Vagina (tissue), 2 donors: ENCODE measurements at regions not wholly inside any gene's neighbourhood (a gene's known extent, or its start where the extent isn't known, plus 50 kb on each side); places are given as distances from the start of the nearest gene placed in this dataset.
A peak's percentile ranks its signal among the peaks of the same experiment; 100 is the strongest.
"Not testable (repeated sequence)": the region's sequence is repeated elsewhere in the genome, so short reads cannot be mapped to it uniquely, and the experiment has no call there.

Experiments used
- DNase-seq, 2 donors: peaks; one replicate each; pipeline ENCODE4 v3.0.0-alpha.2; 2017; ENCODE audit errors: extremely low spot score in 2 of 2
- H3K27ac ChIP-seq: fragments of 200-600 bp; sonication (generic); one replicate; pipeline ENCODE4 v1.5.1; 2019
- H3K27me3 ChIP-seq: fragments of 200-600 bp; sonication (generic); one replicate; pipeline ENCODE4 v1.5.1; 2019
- H3K36me3 ChIP-seq, 2 donors: fragments of 200-600 bp; sonication (generic); one replicate each; pipeline ENCODE4 v1.5.1; 2017 to 2019
- H3K4me1 ChIP-seq: fragments of 200-600 bp; sonication (generic); one replicate; pipeline ENCODE4 v1.5.1; 2019
- H3K4me3 ChIP-seq, 2 donors: fragments of 200-600 bp; sonication (generic); 1 replicate in 1 of 2; 2 replicates in 1 of 2; pipeline ENCODE4 v1.5.1; 2016 to 2019
- H3K9me3 ChIP-seq: fragments of 200-600 bp; sonication (generic); one replicate; pipeline ENCODE4 v1.5.1; 2019
- POLR2A ChIP-seq, 2 donors: fragments of 450-650 bp; IDR thresholded peaks; one replicate each; pipeline ENCODE4 v1.6.1; 2017; ENCODE audit warnings: antibody characterized with exemption in 2 of 2, mild to moderate bottlenecking in 2 of 2, moderate library complexity in 2 of 2
- POLR2AphosphoS5 ChIP-seq, 2 donors: sonication (generic); formaldehyde crosslinking; IDR thresholded peaks; one replicate each; pipeline ENCODE4 v1.9.0; 2017; ENCODE audit warnings: antibody characterized with exemption in 2 of 2, mild to moderate bottlenecking in 2 of 2, low read depth in 1 of 2; ENCODE audit not compliant: insufficient read depth in 1 of 2
- intact Hi-C: fragments of 100-400 bp; cut with DNase I; formaldehyde crosslinking; loops from one replicate; pipeline ENCODE4 v1.15.1; 2023
- TF ChIP-seq, protein P1 (sequence below), 3 experiments: fragments of 450-650 bp in 2 of 3; fragments of 200-600 bp in 1 of 3; sonication (generic) in 1 of 3; IDR thresholded peaks; one replicate each; pipeline ENCODE4 v1.5.1; 2017 to 2019; ENCODE audit warnings: antibody characterized with exemption in 3 of 3, mild to moderate bottlenecking in 2 of 3, moderate library complexity in 2 of 3

DNA sequence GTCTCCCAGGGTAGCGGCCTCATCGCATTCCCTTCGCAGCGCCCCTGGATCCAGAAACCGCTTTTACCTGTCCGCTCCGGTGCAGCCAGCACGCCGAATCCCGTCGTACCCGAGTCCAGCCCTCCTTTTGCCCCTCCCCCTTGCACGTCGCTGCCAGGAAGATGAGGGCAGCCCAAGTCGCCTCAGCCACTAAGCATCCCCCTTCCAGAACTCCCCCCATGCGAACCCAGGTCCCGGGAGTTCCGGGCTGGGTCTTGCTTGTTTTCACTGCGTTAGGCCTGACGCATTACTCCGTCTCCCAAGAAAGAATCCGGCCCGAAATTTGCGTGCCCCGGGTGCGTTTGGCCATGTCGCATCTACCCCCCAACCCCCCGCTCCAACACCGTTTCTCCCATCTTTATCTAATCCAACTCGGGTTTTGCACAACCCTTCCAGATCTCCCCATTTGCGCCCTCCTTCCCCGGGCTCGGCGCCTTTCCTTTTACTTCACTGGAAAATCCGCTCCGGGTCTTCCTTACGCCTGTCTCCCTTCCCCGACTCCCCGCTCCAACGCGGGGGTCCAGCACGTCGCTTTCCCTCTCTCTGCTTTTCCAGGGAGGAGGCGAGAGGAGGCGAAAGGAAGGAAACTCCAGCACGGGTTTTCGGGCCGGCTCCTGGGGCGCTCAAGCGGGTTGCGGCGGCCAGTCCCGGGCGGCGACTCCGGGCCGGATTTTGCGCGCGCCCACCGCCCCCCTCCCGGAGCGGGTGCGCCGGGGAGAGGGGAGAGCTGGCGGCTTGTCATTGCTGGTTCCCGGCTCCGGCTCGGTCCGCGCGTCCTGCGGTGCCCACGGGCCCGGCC is 116.0 kb downstream of the CRLF3 start:
- H3K9me3 ChIP-seq, H3K27me3 ChIP-seq, H3K36me3 ChIP-seq, intact Hi-C loops: not testable (repeated sequence)
- peaks cover 48% of the 10 kb centered on the region for H3K4me1 ChIP-seq
- TF ChIP-seq POLR2A (IDR thresholded peaks at IDR 0.05), result peak in 1 of 2 donors; percentile 59
- peak in 1 of 2 donors; percentile 45 for TF ChIP-seq POLR2AphosphoS5 (IDR thresholded peaks at IDR 0.05; ENCODE audit: insufficient read depth in 1 of 2, low read depth in 1 of 2)
- H3K27ac ChIP-seq, result peak overlapping the region; percentile 45
- H3K4me3 ChIP-seq, result peak overlapping the region; percentile 76 to 83
- DNase-seq, result peak in 1 of 2 donors; percentile 95

DNA sequence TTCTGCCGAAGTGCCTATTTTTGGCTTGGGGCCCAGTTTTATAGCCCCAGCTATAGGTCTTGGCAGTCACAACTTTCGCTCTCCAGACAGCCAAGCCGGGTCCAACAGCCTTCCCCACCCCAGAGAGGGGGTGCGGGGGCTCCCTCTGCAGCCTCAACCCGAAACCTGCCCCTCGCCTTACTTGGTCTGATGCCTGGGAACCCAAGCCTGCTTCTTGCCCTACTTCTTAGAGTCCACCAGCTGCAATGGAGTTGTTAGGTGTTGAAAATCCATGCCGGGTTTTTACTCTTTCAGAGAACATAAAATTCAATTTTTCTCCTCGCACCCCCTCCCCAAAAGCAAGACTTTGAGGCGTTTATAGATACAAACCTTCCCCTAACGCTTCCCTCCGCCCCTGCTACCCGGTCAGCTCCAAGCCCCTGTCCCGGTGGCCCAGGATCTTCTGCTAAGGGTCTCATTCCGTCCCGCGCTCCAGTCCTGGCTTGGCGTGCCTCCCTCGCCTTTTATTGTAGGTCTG is 116.7 kb downstream of the CRLF3 start:
- intact Hi-C loops, H3K36me3 ChIP-seq, H3K9me3 ChIP-seq, DNase-seq, H3K27me3 ChIP-seq: not testable (repeated sequence)
- H3K4me1 ChIP-seq, result peaks cover 48% of the 10 kb centered on the region
- H3K27ac ChIP-seq, result peak overlapping the region; percentile 45
- peak overlapping the region; percentile 76 to 83 for H3K4me3 ChIP-seq

DNA sequence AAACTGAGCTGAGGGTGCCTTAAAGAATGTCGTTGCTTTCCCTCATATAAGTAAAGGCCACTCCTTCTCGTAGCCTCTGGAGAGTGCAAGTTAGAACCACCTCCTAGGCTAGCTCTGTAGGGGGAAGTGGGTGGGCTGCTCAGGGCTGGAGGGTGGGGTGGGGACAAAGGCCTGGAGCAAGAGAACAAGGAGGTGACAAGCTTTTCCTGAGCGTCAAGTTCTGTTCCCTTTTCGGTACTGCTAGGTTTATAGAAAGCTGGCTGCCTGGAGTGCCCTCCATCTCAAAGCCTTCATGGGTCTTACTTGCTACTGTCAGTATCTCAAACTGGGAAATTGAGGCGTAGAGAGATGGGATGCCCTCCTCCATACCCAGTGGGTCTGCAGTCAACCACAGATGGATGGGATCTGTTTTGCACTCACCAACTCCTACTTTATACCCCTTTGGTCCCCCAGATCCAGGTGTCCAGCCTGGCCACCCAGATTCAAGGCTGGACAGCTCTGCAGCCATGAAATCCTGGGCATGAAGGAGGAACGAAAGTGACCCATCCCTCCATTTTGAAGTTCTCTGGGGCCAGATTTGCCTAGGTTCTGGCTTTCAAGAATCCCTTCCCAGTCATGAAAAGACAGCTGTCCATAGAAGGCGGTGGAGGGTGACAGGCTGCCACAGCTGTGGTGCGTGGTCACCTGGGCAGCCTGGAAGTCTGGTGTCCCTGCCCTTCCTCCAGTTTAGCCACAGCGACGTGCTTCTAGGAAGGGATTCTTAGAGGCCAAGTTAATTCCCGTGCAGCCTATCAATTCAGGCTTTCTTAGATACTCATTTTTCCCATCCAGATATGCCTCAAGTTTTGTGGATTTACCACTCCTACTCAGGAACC is 117.8 kb downstream of the CRLF3 start:
- H3K4me1 ChIP-seq, result peaks cover 40% of the 10 kb centered on the region
- H3K36me3 ChIP-seq, intact Hi-C loops, H3K27ac ChIP-seq, H3K9me3 ChIP-seq, DNase-seq, H3K27me3 ChIP-seq, H3K4me3 ChIP-seq: not testable (repeated sequence)

DNA sequence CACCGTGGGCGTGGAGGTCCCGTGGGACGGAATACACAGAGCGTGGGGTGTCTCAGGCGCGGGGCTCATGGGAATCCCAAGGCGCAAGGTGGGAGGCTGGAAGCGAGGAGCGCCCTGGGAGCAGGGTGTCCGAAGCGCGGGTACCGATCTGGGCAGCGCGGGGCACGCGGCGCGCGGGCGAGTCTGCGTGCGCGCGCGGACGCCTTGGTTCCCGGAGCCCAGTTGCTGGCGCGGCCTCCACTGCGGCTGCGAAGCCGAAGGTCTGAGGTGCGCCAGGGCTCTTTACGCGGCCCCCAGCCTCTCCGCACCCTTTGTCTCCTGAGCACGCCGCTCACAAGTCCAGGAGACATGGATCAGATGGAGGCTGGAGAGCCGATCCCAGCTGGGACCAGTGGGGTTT is 118.5 kb downstream of the CRLF3 start:
- intact Hi-C loops, H3K9me3 ChIP-seq, H3K27ac ChIP-seq, H3K4me3 ChIP-seq, DNase-seq, H3K36me3 ChIP-seq, H3K27me3 ChIP-seq: not testable (repeated sequence)
- peaks cover 33% of the 10 kb centered on the region for H3K4me1 ChIP-seq

DNA sequence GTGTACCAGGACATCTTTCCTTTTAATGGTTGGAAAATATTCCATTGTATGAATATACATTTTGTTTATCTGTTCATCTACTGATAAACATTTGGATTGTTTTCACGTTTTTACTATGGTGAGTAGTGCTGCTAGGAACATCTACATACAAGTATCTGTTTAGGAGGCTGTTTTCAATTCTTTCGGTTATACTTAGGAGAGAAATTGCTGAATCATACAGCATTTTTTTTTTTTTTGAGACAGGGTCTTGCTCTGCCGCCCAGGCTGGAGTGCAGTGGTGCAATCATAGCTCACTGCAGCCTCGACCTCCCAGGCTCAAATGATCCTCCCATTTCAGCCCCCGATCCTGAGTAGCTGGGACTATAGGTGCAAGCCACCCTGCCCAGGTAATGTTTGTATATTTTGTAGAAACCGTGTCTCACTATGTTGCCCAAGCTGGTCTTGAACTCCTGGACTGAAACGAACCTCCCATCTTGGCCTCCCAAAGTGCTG is 122.9 kb downstream of the CRLF3 start:
- intact Hi-C loops, result no loop called here
- no peak overlapping the region for H3K27ac ChIP-seq
- H3K27me3 ChIP-seq, result no peaks in the 10 kb centered on the region
- no peak for DNase-seq
- H3K9me3 ChIP-seq, result no peaks in the 10 kb centered on the region
- no peak overlapping the region for H3K4me3 ChIP-seq
- H3K4me1 ChIP-seq, result peaks cover 10% of the 10 kb centered on the region
- TF ChIP-seq, protein P1, sequence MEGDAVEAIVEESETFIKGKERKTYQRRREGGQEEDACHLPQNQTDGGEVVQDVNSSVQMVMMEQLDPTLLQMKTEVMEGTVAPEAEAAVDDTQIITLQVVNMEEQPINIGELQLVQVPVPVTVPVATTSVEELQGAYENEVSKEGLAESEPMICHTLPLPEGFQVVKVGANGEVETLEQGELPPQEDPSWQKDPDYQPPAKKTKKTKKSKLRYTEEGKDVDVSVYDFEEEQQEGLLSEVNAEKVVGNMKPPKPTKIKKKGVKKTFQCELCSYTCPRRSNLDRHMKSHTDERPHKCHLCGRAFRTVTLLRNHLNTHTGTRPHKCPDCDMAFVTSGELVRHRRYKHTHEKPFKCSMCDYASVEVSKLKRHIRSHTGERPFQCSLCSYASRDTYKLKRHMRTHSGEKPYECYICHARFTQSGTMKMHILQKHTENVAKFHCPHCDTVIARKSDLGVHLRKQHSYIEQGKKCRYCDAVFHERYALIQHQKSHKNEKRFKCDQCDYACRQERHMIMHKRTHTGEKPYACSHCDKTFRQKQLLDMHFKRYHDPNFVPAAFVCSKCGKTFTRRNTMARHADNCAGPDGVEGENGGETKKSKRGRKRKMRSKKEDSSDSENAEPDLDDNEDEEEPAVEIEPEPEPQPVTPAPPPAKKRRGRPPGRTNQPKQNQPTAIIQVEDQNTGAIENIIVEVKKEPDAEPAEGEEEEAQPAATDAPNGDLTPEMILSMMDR (IDR thresholded peaks at IDR 0.05), result no peak
- TF ChIP-seq POLR2A (IDR thresholded peaks at IDR 0.05), result no peak
- no peak for TF ChIP-seq POLR2AphosphoS5 (IDR thresholded peaks at IDR 0.05; ENCODE audit: insufficient read depth in 1 of 2, low read depth in 1 of 2)
- no peaks in the 10 kb centered on the region for H3K36me3 ChIP-seq

DNA sequence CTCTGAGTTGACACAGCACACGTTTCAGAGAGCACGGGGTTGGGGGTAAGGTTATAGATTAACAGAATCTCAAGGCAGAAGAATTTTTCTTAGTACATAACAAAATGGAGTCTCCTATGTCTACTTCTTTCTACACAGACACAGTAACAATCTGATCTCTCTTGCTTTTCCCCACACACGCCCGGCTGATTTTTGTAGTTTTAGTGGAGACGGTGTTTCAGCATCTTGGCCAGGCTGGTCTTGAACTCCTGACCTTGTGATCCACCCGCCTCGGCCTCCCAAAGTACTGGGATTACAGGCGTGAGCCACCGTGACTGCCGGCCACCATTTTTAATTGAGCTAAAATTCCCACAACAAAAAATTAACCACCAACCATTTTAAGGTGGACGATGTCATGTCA is 123.7 kb downstream of the CRLF3 start:
- H3K9me3 ChIP-seq, H3K4me3 ChIP-seq, intact Hi-C loops, DNase-seq, H3K27me3 ChIP-seq, H3K36me3 ChIP-seq, H3K4me1 ChIP-seq, H3K27ac ChIP-seq: not testable (repeated sequence)

DNA sequence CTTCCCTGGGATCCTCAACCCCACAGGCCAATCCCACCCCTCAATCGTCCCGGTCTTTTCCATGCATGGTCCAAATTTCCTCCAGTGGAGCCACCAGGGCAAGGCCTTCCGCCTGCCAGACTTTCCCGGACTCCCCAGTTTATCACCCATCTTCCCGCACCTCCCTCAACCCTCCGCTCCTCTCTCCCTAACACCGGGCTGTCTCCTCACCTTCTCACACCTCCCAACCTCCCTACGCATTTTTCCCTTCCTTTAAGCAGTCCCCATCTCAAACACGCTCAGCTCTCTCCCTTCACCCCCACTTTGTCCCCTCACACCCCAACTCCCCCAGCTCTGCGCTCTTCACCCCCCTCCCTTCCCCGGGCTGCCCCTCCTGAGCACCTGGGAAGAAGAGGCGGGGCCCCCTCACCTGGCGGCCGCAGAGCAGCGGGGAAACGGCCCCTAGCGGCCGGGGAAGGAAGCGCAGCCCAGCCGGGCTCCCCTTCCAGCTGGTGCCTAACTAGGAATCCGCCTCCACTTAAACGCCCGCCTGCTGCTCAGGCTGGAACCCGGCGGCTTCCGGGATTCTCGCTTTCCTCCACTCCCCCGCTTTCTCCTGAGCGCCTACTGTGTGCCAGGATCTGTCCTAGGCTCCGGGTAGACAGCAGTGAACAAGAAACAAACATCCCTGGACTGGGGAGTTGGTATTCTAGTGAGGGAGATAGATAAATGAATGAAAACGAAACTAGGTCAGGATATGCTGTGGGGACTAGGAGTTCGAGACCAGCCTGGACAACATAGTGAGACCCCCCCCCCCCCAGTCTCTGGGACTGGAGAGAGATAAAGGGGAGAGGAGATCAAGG is 126.7 kb downstream of the CRLF3 start:
- H3K27ac ChIP-seq, H3K27me3 ChIP-seq, H3K9me3 ChIP-seq, DNase-seq, H3K36me3 ChIP-seq, intact Hi-C loops: not testable (repeated sequence)
- Histone ChIP-seq H3K4me3 (peak overlapping the region; percentile 25 to 42), H3K4me1 (peaks cover 11% of the 10 kb centered on the region)
- TF ChIP-seq, protein P1 (IDR thresholded peaks at IDR 0.05), result peak; percentile 61 to 86 (median 78)
